HG03521 (cell line): ENCODE measurements at regions not wholly inside any gene's neighbourhood (a gene's known extent, or its start where the extent isn't known, plus 50 kb on each side); places are given as distances from the start of the nearest gene placed in this dataset.

Source experiments
- ATAC-seq: cut with Tn5 transposase; IDR thresholded peaks from one replicate; pipeline ENCODE4 v1.9.1; 2021; ENCODE audit warnings: mild to moderate bottlenecking, moderate library complexity; ENCODE audit not compliant: unreplicated experiment

GRCh38 chr12:61667676-61668075 is 592.5 kb upstream of the USP15 start:
- no peak for ATAC-seq

DNA sequence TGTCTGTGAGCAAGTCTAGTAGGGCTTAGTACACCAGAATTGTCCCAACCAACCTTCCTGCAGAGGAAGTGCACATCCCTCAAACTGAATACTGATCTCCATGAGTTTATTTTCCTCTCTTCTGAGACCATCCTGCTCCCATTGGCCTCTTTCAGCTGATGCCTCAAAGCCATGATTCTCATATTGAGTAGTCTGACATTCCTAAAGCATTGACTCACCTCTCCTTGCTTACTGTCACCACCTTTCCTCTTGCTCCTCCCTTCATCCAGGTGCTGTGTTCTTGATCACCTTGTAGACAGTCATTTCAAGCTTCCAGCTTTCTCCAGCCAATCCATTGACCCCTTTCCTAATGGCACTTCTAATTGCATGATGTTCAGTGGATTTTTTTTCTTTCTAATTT is 583.7 kb upstream of the USP15 start:
- ATAC-seq = no peak

- ATAC-seq = no peak
Observed at GRCh38 chr12:61687407-61687806, 572.8 kb upstream of the USP15 start.

DNA sequence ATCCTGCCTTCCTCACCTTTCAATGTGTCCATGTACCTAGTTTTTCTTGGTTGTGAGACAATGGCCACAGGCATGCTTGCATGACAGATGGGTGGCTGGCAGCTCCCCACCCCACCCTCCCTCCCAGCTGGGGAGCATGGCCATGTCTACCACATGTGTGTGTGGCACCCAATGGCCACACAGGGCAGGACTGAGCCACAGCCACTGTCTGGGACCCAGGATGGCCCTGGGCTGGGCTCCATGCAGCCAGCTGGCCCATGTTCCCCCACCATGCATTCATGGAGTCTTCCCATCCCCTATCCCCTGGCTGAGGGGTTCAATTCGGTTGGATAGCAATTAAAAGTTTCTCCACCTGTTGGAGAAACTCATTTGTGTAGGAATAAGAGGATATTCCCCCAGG is 566.0 kb upstream of the USP15 start:
- ATAC-seq = no peak

- no peak for ATAC-seq
Observed at GRCh38 chr12:61701471-61701870, 558.7 kb upstream of the USP15 start.

DNA sequence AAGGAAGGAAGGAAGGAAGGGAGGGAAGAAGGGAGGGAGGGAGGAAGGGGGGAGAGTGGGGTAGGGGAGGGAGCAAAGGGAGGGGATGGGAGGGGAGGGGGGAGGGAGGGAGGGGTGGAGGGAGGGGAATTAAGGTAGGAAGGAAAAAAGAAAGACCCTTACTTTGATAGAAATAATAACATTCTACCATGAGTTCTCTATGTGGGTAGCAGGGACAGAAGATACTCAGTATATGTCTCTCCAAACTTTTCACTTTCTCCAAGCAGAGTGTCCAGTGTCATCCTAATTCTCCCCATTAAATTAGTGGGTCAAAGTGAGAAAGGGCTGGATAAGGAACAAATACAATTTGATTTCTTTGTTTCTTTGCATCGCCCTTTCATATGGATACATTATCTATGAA is 553.4 kb upstream of the USP15 start:
- ATAC-seq = no peak

GRCh38 chr12:61713121-61713520 is 547.1 kb upstream of the USP15 start:
- no peak for ATAC-seq

DNA sequence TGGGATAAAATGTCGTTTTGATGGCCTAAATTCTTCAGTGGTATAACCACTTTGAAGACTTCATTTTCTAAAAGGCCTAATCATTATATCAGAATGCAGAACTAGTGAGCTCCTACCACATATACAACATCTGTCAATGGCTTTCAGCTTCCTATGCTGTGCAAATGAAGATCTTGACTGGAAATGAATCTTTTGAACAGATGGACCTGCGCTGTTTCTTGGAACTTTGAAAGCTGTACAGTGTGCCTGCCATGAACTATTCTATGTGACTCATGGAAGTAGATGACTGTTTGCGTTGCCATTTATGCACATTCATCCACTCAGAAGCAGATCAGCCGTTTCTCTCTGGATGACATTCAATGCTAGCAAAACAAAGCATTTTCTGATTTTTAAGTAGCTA is 542.2 kb upstream of the USP15 start:
- no peak for ATAC-seq

DNA sequence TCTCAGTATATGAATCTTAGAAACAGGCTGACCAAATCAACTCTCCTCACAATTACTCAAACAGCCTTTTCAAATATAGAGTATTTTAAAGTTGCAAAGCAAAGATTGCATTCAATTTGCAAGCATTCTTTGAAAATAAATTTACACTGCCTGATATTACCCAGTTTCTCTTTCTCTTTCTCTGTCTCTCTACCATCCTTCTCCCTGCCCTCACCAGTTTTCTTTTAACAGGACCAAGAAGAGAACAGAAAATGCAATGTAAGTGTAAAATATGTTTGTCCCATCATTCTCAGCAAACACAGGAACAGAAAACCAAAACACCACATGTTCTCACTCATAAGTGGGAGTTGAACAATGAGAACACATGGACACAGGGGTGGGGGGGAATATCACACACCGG is 520.3 kb upstream of the USP15 start:
- ATAC-seq = no peak

GRCh38 chr12:61750604-61751003 is 509.6 kb upstream of the USP15 start:
- ATAC-seq = no peak

DNA sequence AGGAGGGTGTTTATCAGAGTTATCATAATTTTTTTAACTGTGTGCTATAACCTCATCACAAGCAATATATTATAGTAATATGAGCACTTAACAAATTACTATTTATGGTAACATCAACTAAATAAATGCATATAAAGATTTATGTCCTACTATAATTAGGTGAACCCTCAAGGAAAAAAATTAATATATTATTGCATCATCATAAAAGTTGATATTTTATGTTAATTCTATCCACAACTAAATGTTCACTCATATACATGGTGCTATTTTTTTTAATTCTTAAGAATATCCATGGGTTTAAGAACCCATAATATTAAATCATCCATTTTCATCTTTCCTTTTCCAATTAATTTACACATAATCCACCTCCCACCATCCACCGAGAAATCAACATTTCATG is 506.0 kb upstream of the USP15 start:
- no peak for ATAC-seq

GRCh38 chr12:61757831-61758505 is 502.2 kb upstream of the USP15 start:
- ATAC-seq = no peak

- no peak for ATAC-seq
Observed at GRCh38 chr12:61758661-61759060, 501.5 kb upstream of the USP15 start.

- ATAC-seq = no peak
Observed at GRCh38 chr12:61765926-61766325, 494.3 kb upstream of the USP15 start.

- ATAC-seq = no peak
Observed at GRCh38 chr12:61780435-61780834, 479.8 kb upstream of the USP15 start.

DNA sequence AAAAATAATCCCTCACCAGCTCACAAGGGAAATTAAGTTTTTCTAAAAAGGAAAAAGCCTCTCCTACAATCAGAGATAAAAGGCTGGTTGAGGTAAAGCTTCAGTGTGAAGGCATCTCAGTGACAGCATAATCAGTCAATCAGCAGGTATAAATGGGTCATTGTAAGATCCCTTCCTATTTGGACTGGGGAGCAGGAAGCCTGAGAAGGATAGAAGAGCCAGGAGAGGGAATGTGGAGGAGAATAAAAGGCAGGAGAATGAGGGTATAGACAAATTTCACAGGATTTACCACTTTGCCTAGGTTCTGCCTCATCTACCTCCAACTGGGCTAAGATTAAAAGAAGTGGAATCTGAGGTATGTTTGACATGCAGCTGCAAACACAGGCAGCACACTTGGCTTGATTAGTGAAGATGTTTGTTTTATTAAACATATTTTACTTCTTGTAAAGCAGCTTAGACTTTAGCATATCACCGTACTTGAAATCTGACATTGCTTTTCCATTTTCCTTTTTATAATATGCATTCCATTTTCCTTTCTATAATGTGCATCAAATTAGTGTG is 479.1 kb upstream of the USP15 start:
- no peak for ATAC-seq

DNA sequence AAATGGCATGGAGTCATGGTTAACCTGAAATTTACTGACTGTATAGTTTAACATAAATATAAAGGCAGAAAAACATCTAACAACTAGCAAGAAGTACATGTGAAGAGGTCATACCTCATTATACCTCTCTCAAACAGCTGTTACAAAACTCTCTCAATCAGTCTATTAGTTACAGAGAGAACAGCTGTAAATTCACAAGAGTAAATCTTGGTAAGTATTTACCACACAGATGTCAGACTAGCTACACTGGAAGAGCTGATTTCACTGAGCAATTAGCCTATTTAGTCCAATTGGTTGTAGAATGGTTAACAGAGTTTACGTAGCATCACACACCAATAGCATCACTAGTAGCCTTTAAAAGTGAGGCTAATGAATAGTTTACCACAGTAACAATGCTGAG is 463.4 kb upstream of the USP15 start:
- ATAC-seq = no peak

DNA sequence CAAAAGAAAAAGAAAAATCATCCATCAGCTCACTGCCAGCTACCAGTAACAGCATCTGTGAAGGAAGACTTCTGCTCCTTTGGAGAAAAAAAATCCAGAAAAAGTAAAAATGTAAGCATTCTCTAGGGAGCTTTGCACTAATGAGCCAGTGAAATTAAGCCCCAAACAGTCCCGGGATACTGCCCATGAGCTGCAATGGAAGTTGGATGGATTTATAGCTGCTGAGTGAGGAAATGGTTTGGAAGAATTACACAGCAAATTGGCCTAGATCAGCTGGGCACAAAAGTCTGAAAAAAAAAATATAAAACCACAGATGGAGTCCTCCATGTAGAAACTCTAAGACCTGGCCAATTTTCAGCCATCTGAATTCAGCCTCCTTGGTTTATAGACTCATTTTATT is 462.9 kb upstream of the USP15 start:
- ATAC-seq = no peak

DNA sequence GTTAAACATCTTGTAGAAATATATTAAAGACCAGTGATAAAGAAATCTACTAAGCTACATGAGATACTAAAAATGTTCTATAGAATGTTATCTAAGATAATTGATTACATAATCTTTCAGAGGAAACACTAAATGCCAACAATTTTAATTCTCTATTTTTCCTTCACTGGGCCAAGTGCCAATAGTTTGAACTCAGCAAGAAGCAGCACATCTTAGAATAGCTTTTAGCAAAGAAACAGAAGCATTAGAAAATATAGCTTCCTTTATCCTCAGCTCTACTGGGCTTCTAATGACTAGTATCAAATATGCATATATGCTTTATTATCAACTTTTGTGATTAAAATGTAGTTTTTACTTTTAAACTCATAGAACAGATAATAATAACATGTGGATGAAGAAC is 461.4 kb upstream of the USP15 start:
- no peak for ATAC-seq

- ATAC-seq = no peak
Observed at GRCh38 chr12:61804301-61804700, 455.9 kb upstream of the USP15 start.

DNA sequence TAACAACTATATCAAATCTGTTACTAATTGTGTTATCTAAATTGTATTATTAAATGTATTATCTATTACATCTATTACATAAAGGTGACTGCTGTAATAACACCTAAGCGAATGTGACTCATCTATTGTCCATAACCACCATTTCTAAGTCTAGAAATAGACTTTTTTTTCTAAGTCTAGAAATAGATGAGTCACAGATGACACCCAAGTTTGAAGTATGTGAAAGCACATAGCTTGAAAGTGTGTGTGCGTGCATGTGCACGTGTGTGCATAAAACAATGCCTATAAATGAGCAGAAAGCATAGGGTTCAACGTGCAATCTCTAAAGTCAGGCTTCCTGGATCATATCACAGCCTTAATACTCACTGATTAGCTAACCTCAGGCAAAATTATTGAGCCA is 451.3 kb upstream of the USP15 start:
- no peak for ATAC-seq

- no peak for ATAC-seq
Observed at GRCh38 chr12:61810486-61810885, 449.7 kb upstream of the USP15 start.

GRCh38 chr12:61821381-61821780 is 438.8 kb upstream of the USP15 start:
- ATAC-seq = no peak
